Adipocyte (in vitro differentiated cells): ENCODE measurements at regions not wholly inside any gene's neighbourhood (a gene's known extent, or its start where the extent isn't known, plus 50 kb on each side); places are given as distances from the start of the nearest gene placed in this dataset.

ENCODE experiments used
- DNase-seq: peaks from one replicate; pipeline ENCODE4 v3.0.0-alpha.2; 2015; ENCODE audit warnings: low read depth
- H3K27me3 ChIP-seq: replicated peaks from 2 replicates; pipeline ENCODE4 v1.7.0; 2013; ENCODE audit warnings: mild to moderate bottlenecking, low read length, moderate library complexity; ENCODE audit not compliant: control insufficient read depth, insufficient read depth
- H3K36me3 ChIP-seq: 2 replicates; pipeline ENCODE4 v1.7.0; 2013; ENCODE audit warnings: low read length, mild to moderate bottlenecking, moderate library complexity; ENCODE audit not compliant: control insufficient read depth, insufficient read depth, severe bottlenecking
- H3K4me1 ChIP-seq: 2 replicates; pipeline ENCODE4 v1.7.0; 2013; ENCODE audit warnings: mild to moderate bottlenecking, low read length, moderate library complexity; ENCODE audit not compliant: control insufficient read depth, insufficient read depth
- H3K4me3 ChIP-seq: 2 replicates; pipeline ENCODE4 v1.7.0; 2013; ENCODE audit warnings: mild to moderate bottlenecking, low read length, moderate library complexity
- H3K9ac ChIP-seq: 2 replicates; pipeline ENCODE4 v1.7.0; 2013; ENCODE audit warnings: mild to moderate bottlenecking, low read length, moderate library complexity
- H3K9me3 ChIP-seq: 2 replicates; pipeline ENCODE4 v1.7.0; 2013; ENCODE audit warnings: mild to moderate bottlenecking, low read length, moderate library complexity; ENCODE audit not compliant: control insufficient read depth

GRCh38 chr5:6273090-6273735, 105.1 kb downstream of the MED10 start:
- Histone ChIP-seq H3K27me3 (no peaks in the 10 kb centered on the region), H3K9ac (no peak overlapping the region)

GRCh38 chr5:6269925-6270324, 108.4 kb downstream of the MED10 start:
- H3K9ac ChIP-seq = no peak overlapping the region
- no peak for DNase-seq

More at GRCh38 chr5:6273090-6273735, 105.1 kb downstream of the MED10 start:
- no peaks in the 10 kb centered on the region for H3K4me1 ChIP-seq
- DNase-seq = no peak
- H3K4me3 ChIP-seq = no peak overlapping the region
- H3K9me3 ChIP-seq = no peaks in the 10 kb centered on the region
- H3K36me3 ChIP-seq = no peaks in the 10 kb centered on the region

GRCh38 chr5:6266671-6267197, 111.6 kb downstream of the MED10 start:
- Histone ChIP-seq H3K4me3 (no peak overlapping the region), H3K9me3 (peaks cover 4% of the 10 kb centered on the region), H3K4me1 (no peaks in the 10 kb centered on the region), H3K36me3 (no peaks in the 10 kb centered on the region), H3K9ac (no peak overlapping the region), H3K27me3 (peaks cover 5% of the 10 kb centered on the region)
- no peak for DNase-seq

More at GRCh38 chr5:6269925-6270324, 108.4 kb downstream of the MED10 start:
- H3K36me3 ChIP-seq = no peaks in the 10 kb centered on the region
- no peak overlapping the region for H3K4me3 ChIP-seq
- peaks cover 3% of the 10 kb centered on the region for H3K9me3 ChIP-seq
- H3K4me1 ChIP-seq = no peaks in the 10 kb centered on the region
- peaks cover 2% of the 10 kb centered on the region for H3K27me3 ChIP-seq

- no peak for DNase-seq
- Histone ChIP-seq H3K4me1 (no peaks in the 10 kb centered on the region), H3K9ac (no peak overlapping the region), H3K9me3 (peaks cover 4% of the 10 kb centered on the region), H3K4me3 (no peak overlapping the region), H3K27me3 (peaks cover 5% of the 10 kb centered on the region), H3K36me3 (no peaks in the 10 kb centered on the region)
Measured at GRCh38 chr5:6264394-6264793, 114.0 kb downstream of the MED10 start.

- no peak overlapping the region for H3K4me3 ChIP-seq
- peaks cover 5% of the 10 kb centered on the region for H3K27me3 ChIP-seq
- H3K9me3 ChIP-seq = peaks cover 4% of the 10 kb centered on the region
- H3K9ac ChIP-seq = no peak overlapping the region
- H3K4me1 ChIP-seq = no peaks in the 10 kb centered on the region
- DNase-seq = no peak
- H3K36me3 ChIP-seq = no peaks in the 10 kb centered on the region
Measured at GRCh38 chr5:6262651-6263363, 115.5 kb downstream of the MED10 start.

GRCh38 chr5:6261668-6262067, 116.7 kb downstream of the MED10 start:
- H3K36me3 ChIP-seq = no peaks in the 10 kb centered on the region
- H3K9ac ChIP-seq = no peak overlapping the region
- no peaks in the 10 kb centered on the region for H3K4me1 ChIP-seq
- H3K4me3 ChIP-seq = no peak overlapping the region
- peaks cover 4% of the 10 kb centered on the region for H3K9me3 ChIP-seq
- H3K27me3 ChIP-seq = peaks cover 5% of the 10 kb centered on the region
- DNase-seq = no peak

- Histone ChIP-seq H3K36me3 (no peaks in the 10 kb centered on the region), H3K4me3 (no peak overlapping the region), H3K4me1 (no peaks in the 10 kb centered on the region), H3K9ac (no peak overlapping the region), H3K27me3 (peaks cover 5% of the 10 kb centered on the region), H3K9me3 (peaks cover 4% of the 10 kb centered on the region)
- no peak for DNase-seq
Measured at GRCh38 chr5:6261256-6261655, 117.1 kb downstream of the MED10 start.

GRCh38 chr5:6260846-6261245, 117.5 kb downstream of the MED10 start:
- DNase-seq = no peak
- peaks cover 5% of the 10 kb centered on the region for H3K27me3 ChIP-seq

GRCh38 chr5:6256901-6257300, 121.4 kb downstream of the MED10 start:
- H3K4me1 ChIP-seq = no peaks in the 10 kb centered on the region
- no peaks in the 10 kb centered on the region for H3K27me3 ChIP-seq
- no peak overlapping the region for H3K9ac ChIP-seq
- H3K4me3 ChIP-seq = no peak overlapping the region
- no peak for DNase-seq
- H3K36me3 ChIP-seq = no peaks in the 10 kb centered on the region
- H3K9me3 ChIP-seq = no peaks in the 10 kb centered on the region

More at GRCh38 chr5:6260846-6261245, 117.5 kb downstream of the MED10 start:
- Histone ChIP-seq H3K36me3 (no peaks in the 10 kb centered on the region), H3K4me1 (no peaks in the 10 kb centered on the region), H3K9ac (no peak overlapping the region), H3K9me3 (peaks cover 4% of the 10 kb centered on the region), H3K4me3 (no peak overlapping the region)

GRCh38 chr5:6255956-6256355, 122.4 kb downstream of the MED10 start:
- H3K9ac ChIP-seq = no peak overlapping the region
- H3K4me3 ChIP-seq = no peak overlapping the region
- no peaks in the 10 kb centered on the region for H3K27me3 ChIP-seq
- no peaks in the 10 kb centered on the region for H3K36me3 ChIP-seq
- H3K9me3 ChIP-seq = peaks cover 1% of the 10 kb centered on the region
- H3K4me1 ChIP-seq = no peaks in the 10 kb centered on the region
- no peak for DNase-seq

- H3K27me3 ChIP-seq = no peaks in the 10 kb centered on the region
- no peak overlapping the region for H3K9ac ChIP-seq
- no peaks in the 10 kb centered on the region for H3K4me1 ChIP-seq
- H3K9me3 ChIP-seq = peaks cover 5% of the 10 kb centered on the region
- no peak overlapping the region for H3K4me3 ChIP-seq
- no peaks in the 10 kb centered on the region for H3K36me3 ChIP-seq
- DNase-seq = no peak
Measured at GRCh38 chr5:6253846-6254245, 124.5 kb downstream of the MED10 start.
